Coronary artery (tissue), 2 donors: ENCODE measurements at regions not wholly inside any gene's neighbourhood (a gene's known extent, or its start where the extent isn't known, plus 50 kb on each side); places are given as distances from the start of the nearest gene placed in this dataset.
"Not testable (repeated sequence)": the region's sequence is repeated elsewhere in the genome, so short reads cannot be mapped to it uniquely, and the experiment has no call there.

Experiments
- DNase-seq: peaks from one replicate; pipeline ENCODE4 v3.0.0-alpha.2; 2017; ENCODE audit warnings: low spot score
- H3K27ac ChIP-seq, 2 donors: fragments of 200-600 bp; sonication (generic); one replicate each; pipeline ENCODE4 v1.5.1; 2016 to 2019
- H3K4me3 ChIP-seq: fragments of 200-600 bp; sonication (generic); 2 replicates; pipeline ENCODE4 v1.5.1; 2016; ENCODE audit warnings: mild to moderate bottlenecking, moderate library complexity
- TF ChIP-seq, protein P1 (sequence below): fragments of 200-600 bp; sonication (generic); IDR thresholded peaks from one replicate; pipeline ENCODE4 v1.5.1; 2019; ENCODE audit warnings: antibody characterized with exemption

DNA sequence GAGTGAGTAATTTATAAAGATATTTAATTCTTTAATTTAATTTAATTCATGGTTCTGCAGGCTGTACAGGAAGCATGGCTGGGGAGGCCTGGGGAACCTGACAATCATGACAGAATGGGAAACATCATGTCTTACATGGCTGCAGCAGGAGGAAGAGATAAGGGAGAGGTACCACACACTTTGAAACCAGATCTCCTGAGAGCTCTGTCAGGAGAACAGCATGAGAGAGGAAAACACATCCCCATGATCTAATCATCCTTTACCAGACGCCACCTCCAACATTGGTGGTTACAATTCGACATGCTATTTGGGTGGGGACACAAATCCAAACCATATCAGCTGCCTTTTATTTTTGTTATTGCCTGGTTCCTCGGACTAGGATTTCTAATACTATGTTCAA, 928.6 kb downstream of the TMEM121 start:
- TF ChIP-seq, protein P1, sequence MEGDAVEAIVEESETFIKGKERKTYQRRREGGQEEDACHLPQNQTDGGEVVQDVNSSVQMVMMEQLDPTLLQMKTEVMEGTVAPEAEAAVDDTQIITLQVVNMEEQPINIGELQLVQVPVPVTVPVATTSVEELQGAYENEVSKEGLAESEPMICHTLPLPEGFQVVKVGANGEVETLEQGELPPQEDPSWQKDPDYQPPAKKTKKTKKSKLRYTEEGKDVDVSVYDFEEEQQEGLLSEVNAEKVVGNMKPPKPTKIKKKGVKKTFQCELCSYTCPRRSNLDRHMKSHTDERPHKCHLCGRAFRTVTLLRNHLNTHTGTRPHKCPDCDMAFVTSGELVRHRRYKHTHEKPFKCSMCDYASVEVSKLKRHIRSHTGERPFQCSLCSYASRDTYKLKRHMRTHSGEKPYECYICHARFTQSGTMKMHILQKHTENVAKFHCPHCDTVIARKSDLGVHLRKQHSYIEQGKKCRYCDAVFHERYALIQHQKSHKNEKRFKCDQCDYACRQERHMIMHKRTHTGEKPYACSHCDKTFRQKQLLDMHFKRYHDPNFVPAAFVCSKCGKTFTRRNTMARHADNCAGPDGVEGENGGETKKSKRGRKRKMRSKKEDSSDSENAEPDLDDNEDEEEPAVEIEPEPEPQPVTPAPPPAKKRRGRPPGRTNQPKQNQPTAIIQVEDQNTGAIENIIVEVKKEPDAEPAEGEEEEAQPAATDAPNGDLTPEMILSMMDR, result no peak
- no peak for DNase-seq
- H3K27ac ChIP-seq, result no peak overlapping the region
- H3K4me3 ChIP-seq, result no peak overlapping the region

DNA sequence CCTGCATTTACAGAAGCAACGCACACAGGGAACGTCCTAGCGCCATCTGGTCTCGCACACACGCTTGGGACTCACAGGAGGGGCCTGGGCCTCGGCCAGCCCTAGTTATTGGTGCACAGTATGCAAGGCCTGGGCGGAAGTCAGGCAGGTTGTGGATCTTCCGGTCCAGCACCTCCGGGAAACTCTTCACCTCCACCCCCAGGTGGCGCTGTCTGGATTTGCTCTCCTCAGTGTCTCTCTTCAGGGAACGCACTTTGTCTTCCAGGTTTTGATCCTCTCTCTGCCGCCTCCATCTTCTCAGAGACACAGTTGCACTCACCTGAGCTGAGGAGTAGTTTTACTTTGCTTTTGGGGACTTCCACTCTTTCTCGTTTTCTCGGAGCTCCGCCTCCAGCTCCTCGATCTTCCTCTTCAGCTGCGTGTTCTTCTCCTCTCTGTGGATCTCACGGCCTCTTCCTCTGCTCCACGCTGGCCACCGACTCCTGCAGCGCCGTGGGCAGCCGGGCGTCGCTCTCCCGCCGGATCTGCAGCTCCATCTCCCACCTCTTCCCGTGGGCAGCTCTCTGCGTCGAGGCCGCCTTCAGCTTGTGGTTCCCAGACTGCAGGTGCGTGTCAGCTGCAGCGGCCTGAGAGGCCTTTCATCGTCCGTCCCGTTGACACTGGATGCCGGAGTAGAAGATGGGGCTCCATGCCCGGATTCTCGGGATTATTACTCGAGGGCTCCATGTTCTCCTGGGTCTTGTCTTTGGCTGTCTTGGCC, 933.8 kb downstream of the TMEM121 start:
- no peak overlapping the region for H3K4me3 ChIP-seq
- no peak overlapping the region for H3K27ac ChIP-seq
- no peak for DNase-seq
- TF ChIP-seq, protein P1, result no peak

DNA sequence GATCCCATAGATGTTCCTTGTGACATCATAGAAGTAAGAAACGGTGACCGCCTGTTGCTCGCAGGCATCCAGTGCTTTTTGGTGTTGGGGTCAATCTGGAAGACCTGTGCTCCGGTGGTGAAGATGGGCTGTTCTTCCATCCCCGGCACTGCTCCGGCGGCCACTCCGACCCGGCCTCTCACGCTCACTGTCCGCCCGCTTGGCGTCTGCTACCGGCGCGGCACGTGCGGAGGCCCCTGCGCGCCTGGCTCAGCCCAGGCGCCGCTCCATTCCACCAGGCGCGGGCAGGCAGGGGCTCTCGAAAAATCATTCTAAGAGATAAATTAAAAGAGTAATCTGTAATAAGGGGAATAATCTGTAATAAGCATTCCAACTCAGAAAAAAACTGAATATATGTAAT, 934.5 kb downstream of the TMEM121 start:
- TF ChIP-seq, protein P1, result no peak
- Histone ChIP-seq H3K4me3 (no peak overlapping the region), H3K27ac (no peak overlapping the region)
- DNase-seq, result no peak

DNA sequence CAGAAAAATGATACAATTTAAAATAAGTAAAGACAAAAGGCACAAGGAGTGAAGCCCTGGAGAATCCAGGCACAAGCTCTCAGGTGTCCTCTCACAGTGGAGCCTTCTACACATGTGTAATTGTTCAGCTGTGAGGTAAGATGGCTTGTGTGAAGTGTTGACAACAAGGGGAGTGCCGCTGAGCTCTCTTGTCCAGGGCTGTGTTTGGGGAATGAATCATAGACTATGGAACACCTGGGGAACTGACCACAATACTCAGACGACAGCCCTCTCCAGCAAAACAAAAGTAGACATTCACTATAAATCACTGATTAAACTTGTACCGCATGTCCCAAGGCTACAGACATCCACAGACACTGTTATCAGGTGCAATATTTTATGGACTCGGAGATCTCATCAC, 940.1 kb downstream of the TMEM121 start:
- H3K4me3 ChIP-seq, DNase-seq, H3K27ac ChIP-seq: not testable (repeated sequence)

DNA sequence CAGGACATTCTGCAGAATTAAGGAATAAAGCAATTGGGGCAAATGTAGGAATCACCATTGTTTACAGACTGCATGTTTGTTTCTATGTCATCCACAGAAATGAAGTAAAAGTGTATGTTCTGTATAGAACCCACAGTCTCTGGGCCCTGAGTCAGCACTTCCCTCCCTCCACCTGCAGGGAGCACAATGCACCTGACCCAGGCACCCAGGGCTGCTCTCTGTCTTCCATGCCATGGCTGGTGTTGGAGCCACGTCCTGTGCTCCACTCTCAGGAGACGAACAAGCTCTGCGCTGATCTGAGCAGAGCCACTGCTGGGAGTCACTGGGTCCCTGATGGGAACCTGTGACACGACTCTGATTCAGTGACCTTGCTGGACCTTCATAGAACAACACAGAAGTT, 942.5 kb downstream of the TMEM121 start:
- not testable (repeated sequence) for H3K4me3 ChIP-seq, H3K27ac ChIP-seq, DNase-seq

DNA sequence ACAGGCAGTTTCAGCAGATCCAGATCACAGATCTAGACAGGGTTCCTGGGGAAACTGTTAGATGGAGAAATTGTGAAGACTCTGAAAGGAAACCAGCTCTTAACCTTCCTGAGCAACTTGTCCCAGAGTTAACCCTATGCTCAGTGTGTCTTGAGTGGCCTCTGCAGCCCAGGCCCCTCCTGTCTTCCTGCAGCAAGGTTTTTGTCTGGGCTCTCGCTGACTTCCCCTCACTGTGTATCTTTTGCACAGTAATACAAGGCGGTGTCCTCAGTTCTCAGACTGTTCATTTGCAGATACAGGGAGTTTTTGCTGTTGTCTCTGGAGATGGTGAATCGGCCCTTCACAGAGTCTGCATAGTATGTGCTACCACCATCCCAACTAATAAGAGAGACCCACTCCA, 943.6 kb downstream of the TMEM121 start:
- H3K4me3 ChIP-seq, H3K27ac ChIP-seq, DNase-seq: not testable (repeated sequence)

DNA sequence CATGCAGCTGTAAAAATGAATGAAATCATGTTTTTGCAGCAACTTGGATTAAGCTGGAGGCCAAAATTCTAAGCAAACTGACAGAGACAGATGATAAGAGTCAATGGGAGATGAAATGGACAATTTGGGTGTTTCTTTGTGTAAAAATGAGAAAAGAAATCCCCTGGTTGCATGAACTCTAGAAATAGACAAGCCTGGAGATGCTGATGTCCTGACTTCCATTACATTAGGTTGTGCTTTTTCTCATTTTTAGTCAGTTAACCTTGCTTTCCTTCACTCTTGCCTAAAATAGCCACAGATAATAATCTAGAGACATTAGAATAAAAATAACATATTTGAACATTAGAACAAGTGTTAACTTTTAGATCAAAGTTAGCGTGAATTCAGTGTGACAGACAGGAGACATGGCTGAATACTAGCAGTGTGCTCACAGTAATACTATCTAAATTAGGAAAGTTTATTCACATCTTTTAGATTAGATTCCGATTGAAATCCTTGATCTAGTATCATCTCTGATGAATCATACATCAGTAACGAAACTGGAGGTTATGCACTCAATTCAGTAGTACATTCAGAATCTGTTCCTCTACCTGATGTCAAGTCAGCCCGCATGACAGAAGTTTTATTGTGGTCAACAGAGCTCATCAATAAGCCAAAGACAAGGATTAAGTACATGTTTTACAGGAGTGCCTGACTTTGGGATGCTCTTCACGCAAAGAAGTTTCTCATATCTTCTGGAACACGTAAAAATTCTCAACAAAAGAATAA, 948.1 kb downstream of the TMEM121 start:
- not testable (repeated sequence) for H3K27ac ChIP-seq, DNase-seq, H3K4me3 ChIP-seq

DNA sequence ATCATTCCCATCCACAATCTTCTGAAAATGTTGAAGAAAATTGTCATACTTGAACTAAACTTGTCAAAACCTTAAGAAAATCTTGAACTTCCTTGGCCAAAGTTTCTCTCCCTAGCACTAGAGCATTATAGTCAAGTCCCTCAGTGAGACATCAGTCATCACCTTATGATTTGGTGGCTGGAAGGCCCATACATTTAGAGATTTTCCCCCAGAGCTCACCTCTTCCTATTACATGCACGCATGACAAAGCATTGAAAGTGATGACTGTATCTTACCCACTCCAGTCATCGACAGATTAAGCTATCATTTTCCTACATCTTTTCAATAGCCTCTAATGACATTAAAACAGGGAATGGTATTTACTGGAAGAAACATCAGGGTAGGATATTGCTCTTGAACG, 948.8 kb downstream of the TMEM121 start:
- DNase-seq, H3K4me3 ChIP-seq, H3K27ac ChIP-seq: not testable (repeated sequence)

DNA sequence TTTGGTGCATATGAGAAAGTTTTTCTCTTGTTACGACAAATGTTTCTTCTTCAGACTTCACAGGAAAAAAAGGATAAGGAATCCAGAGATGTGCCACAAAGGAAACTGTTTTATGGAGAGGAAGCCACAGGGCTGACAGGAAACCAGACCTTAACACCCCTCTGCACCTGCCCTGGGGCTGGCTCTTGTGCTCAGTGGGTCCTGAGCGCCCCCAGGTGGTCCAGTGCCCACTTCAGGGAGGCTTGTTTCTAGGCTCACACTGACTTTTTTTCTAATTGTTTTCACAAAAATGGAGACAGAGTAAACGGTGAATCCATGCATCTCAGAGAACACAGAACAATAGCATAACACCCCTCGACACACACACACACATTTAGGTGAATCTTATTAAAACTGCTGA, 951.2 kb downstream of the TMEM121 start:
- not testable (repeated sequence) for H3K4me3 ChIP-seq, DNase-seq, H3K27ac ChIP-seq

DNA sequence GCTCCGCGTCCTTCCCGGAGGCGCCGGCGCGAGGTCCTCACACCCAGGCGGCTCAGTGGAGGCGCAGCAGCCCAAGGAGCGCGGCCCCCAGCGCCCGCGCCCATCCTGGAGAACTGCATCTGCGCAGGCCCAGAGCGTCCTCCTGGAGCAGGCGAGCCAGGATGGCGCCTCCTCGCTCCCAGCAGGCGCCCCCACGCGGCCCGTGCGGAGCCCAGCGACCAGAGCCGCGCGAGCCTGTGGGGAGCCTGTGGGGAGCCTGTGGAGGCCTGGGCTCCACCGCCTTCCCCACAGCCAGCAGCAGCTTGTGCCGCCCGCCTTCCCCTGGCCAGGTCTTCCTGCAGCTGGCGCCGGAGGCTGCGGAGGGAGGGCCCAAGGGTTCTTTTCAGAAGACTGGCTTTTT, 953.9 kb downstream of the TMEM121 start:
- H3K27ac ChIP-seq, H3K4me3 ChIP-seq, DNase-seq: not testable (repeated sequence)

DNA sequence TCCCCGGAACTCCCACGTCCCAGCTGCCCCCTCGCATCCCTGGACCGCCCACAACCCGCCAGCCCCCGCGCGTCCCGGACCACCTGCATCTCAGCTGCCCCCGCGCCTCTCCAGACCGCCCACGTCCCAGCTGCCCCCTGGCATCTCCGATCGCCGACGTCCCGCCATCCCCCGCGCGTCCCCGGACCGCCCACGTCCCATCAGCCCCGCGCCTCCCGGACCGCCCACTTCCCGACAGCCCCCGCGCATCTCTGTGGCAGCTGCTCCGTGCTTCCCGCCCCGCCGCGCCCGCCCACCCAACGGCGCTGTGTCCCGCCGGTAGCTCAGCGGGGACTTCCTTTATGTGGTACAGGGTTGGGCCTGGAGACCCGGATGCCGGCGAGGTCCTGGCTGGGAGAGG, 955.8 kb downstream of the TMEM121 start:
- not testable (repeated sequence) for H3K4me3 ChIP-seq, H3K27ac ChIP-seq, DNase-seq
